ENCODE measurements at regions not wholly inside any gene's neighbourhood (a gene's known extent, or its start where the extent isn't known, plus 50 kb on each side); places are given as distances from the start of the nearest gene placed in this dataset.
"Not testable (repeated sequence)": the region's sequence is repeated elsewhere in the genome, so short reads cannot be mapped to it uniquely, and the experiment has no call there.

GRCh38 chr3:115212615-115213014 lies 65.5 kb upstream of the ZBTB20 start:
- no TSS peak for BruUV-seq (replicated peaks)

GRCh38 chr3:115213052-115213451 lies 66.0 kb upstream of the ZBTB20 start:
- POLR2A ChIA-PET (ENCODE audit: low non-redundant PET); CTCF ChIA-PET; H3K36me3 ChIP-seq (ENCODE audit: insufficient read depth, low read length, poor library complexity, severe bottlenecking); H3K27me3 ChIP-seq (replicated peaks; ENCODE audit: insufficient read depth, low read depth, low read length, poor library complexity); H3K27ac ChIP-seq (ENCODE audit: low read depth, low read length, poor library complexity, severe bottlenecking); H3K4me1 ChIP-seq (ENCODE audit: insufficient read depth, low read length, poor library complexity, severe bottlenecking); H3K9me3 ChIP-seq (ENCODE audit: low read depth, low read length, poor library complexity, severe bottlenecking); BruUV-seq (replicated peaks); H3K4me3 ChIP-seq (ENCODE audit: low read depth, low read length, poor library complexity, severe bottlenecking); DNase-seq (ENCODE audit: low spot score): not testable (repeated sequence)
- intact Hi-C loops (cut with micrococcal nuclease; ENCODE audit: unreplicated experiment), result loop anchor here (10.0 kb wide), 1 partner anchor 378 kb away; no protein-coding TSS in a partner anchor

More at GRCh38 chr3:115212615-115213014, 65.5 kb upstream of the ZBTB20 start:
- Histone ChIP-seq H3K27me3 (replicated peaks; ENCODE audit: insufficient read depth, low read depth, low read length, poor library complexity) (no peaks in the 10 kb centered on the region), H3K4me3 (ENCODE audit: low read depth, low read length, poor library complexity, severe bottlenecking) (no peak overlapping the region), H3K36me3 (ENCODE audit: insufficient read depth, low read length, poor library complexity, severe bottlenecking) (no peaks in the 10 kb centered on the region), H3K4me1 (ENCODE audit: insufficient read depth, low read length, poor library complexity, severe bottlenecking) (no peaks in the 10 kb centered on the region), H3K27ac (ENCODE audit: low read depth, low read length, poor library complexity, severe bottlenecking) (no peak overlapping the region), H3K9me3 (ENCODE audit: low read depth, low read length, poor library complexity, severe bottlenecking) (no peaks in the 10 kb centered on the region)
- no peak for TF ChIP-seq EZH2 (IDR thresholded peaks at IDR 0.05; ENCODE audit: borderline replicate concordance, low read depth, low read length, poor library complexity, severe bottlenecking)
- TF ChIP-seq CTCF (conservative IDR thresholded peaks at IDR 0.05; ENCODE audit: low read depth, low read length), result no peak
- CTCF ChIA-PET, result no interaction called here
- DNase-seq (ENCODE audit: low spot score), result no peak
- POLR2A ChIA-PET (ENCODE audit: low non-redundant PET), result interaction anchor here (0.6 kb wide), 1 partner anchor 67 kb away, joined by 3 read pairs; no protein-coding TSS in a partner anchor
- intact Hi-C loops (cut with micrococcal nuclease; ENCODE audit: unreplicated experiment), result loop anchor here (10.0 kb wide), 1 partner anchor 378 kb away; no protein-coding TSS in a partner anchor

GRCh38 chr3:115217292-115217677 lies 70.2 kb upstream of the ZBTB20 start:
- POLR2A ChIA-PET (ENCODE audit: low non-redundant PET), result no interaction called here
- H3K36me3 ChIP-seq (ENCODE audit: insufficient read depth, low read length, poor library complexity, severe bottlenecking), result no peaks in the 10 kb centered on the region
- H3K27ac ChIP-seq (ENCODE audit: low read depth, low read length, poor library complexity, severe bottlenecking), result no peak overlapping the region
- H3K4me3 ChIP-seq (ENCODE audit: low read depth, low read length, poor library complexity, severe bottlenecking), result no peak overlapping the region
- intact Hi-C loops (cut with micrococcal nuclease; ENCODE audit: unreplicated experiment), result loop anchor here (1.0 to 10.0 kb wide), 6 partner anchors 105 to 598 kb away; no protein-coding TSS in a partner anchor
- H3K27me3 ChIP-seq (replicated peaks; ENCODE audit: insufficient read depth, low read depth, low read length, poor library complexity), result no peaks in the 10 kb centered on the region
- CTCF ChIA-PET, result interaction anchor here (0.6 kb wide), 2 partner anchors 456 to 993 kb away, joined by 3 read pairs; no protein-coding TSS in a partner anchor
- no peak for DNase-seq (ENCODE audit: low spot score)
- TF ChIP-seq EZH2 (IDR thresholded peaks at IDR 0.05; ENCODE audit: borderline replicate concordance, low read depth, low read length, poor library complexity, severe bottlenecking), result no peak
- TF ChIP-seq CTCF (conservative IDR thresholded peaks at IDR 0.05; ENCODE audit: low read depth, low read length), result no peak
- no peaks in the 10 kb centered on the region for H3K9me3 ChIP-seq (ENCODE audit: low read depth, low read length, poor library complexity, severe bottlenecking)
- no TSS peak for BruUV-seq (replicated peaks)
- no peaks in the 10 kb centered on the region for H3K4me1 ChIP-seq (ENCODE audit: insufficient read depth, low read length, poor library complexity, severe bottlenecking)

Measured in A673 (cell line).